Frontal cortex (tissue), 3 donors: ENCODE measurements at regions not wholly inside any gene's neighbourhood (a gene's known extent, or its start where the extent isn't known, plus 50 kb on each side); places are given as distances from the start of the nearest gene placed in this dataset.

Source experiments
- DNase-seq, 2 donors: peaks; one replicate each; pipeline ENCODE4 v3.0.0; 2012; ENCODE audit warnings: low spot score in 2 of 2
- FAIRE-seq: peaks from 2 replicates; lab custom pipeline; 2012; peaks lifted over from hg19 to GRCh38; lab: Jason Lieb, UNC
- donor health status: control.
- donor health status: control.
- donor health status: control.

- DNase-seq (no peak), FAIRE-seq (no peak)
Measured at GRCh38 chr22:47736186-47737034, 974.0 kb downstream of the TBC1D22A start.

- no peak for FAIRE-seq
- no peak for DNase-seq
Measured at GRCh38 chr22:47734511-47734910, 972.1 kb downstream of the TBC1D22A start.

- no peak for FAIRE-seq
- DNase-seq: no peak
Measured at GRCh38 chr22:47727641-47728040, 965.2 kb downstream of the TBC1D22A start.

- FAIRE-seq (no peak), DNase-seq (no peak)
Measured at GRCh38 chr22:47724751-47725150, 962.3 kb downstream of the TBC1D22A start.

- DNase-seq (no peak), FAIRE-seq (no peak)
Measured at GRCh38 chr22:47724030-47724429, 961.6 kb downstream of the TBC1D22A start.

- no peak for FAIRE-seq
Measured at GRCh38 chr22:47718337-47718736, 955.9 kb downstream of the TBC1D22A start.

GRCh38 chr22:47716890-47717615, 954.6 kb downstream of the TBC1D22A start:
- FAIRE-seq (no peak), DNase-seq (no peak)

More at GRCh38 chr22:47718337-47718736, 955.9 kb downstream of the TBC1D22A start:
- no peak for DNase-seq

GRCh38 chr22:47715866-47716578, 953.6 kb downstream of the TBC1D22A start:
- FAIRE-seq (no peak), DNase-seq (no peak)

- FAIRE-seq: no peak
Measured at GRCh38 chr22:47713941-47714340, 951.5 kb downstream of the TBC1D22A start.

GRCh38 chr22:47710135-47710534, 947.7 kb downstream of the TBC1D22A start:
- FAIRE-seq: no peak
- no peak for DNase-seq

More at GRCh38 chr22:47713941-47714340, 951.5 kb downstream of the TBC1D22A start:
- DNase-seq: no peak

GRCh38 chr22:47705350-47705749, 942.9 kb downstream of the TBC1D22A start:
- FAIRE-seq (no peak), DNase-seq (no peak)

GRCh38 chr22:47698906-47699305, 936.5 kb downstream of the TBC1D22A start:
- DNase-seq (no peak), FAIRE-seq (no peak)

- FAIRE-seq (no peak), DNase-seq (no peak)
Measured at GRCh38 chr22:47697861-47698260, 935.4 kb downstream of the TBC1D22A start.

- FAIRE-seq: no peak
- no peak for DNase-seq
Measured at GRCh38 chr22:47696776-47697175, 934.3 kb downstream of the TBC1D22A start.

- no peak for DNase-seq
- no peak for FAIRE-seq
Measured at GRCh38 chr22:47695176-47695575, 932.7 kb downstream of the TBC1D22A start.

GRCh38 chr22:47694536-47695130, 932.2 kb downstream of the TBC1D22A start:
- DNase-seq (no peak), FAIRE-seq (no peak)

GRCh38 chr22:47693606-47694005, 931.2 kb downstream of the TBC1D22A start:
- FAIRE-seq: no peak

GRCh38 chr22:47692811-47693210, 930.4 kb downstream of the TBC1D22A start:
- no peak for FAIRE-seq
- DNase-seq: no peak

More at GRCh38 chr22:47693606-47694005, 931.2 kb downstream of the TBC1D22A start:
- DNase-seq: no peak

- DNase-seq: no peak
- FAIRE-seq: no peak
Measured at GRCh38 chr22:47691152-47691895, 928.9 kb downstream of the TBC1D22A start.
